Activated CD8-positive, alpha-beta memory T cell treated with anti-CD3 and anti-CD28 coated beads, Interleukin-2, amount 50 U/mL, for 48 hours (primary cell): ENCODE measurements at regions not wholly inside any gene's neighbourhood (a gene's known extent, or its start where the extent isn't known, plus 50 kb on each side); places are given as distances from the start of the nearest gene placed in this dataset.
A peak's percentile ranks its signal among the peaks of the same experiment; 100 is the strongest.

ENCODE experiments used
- DNase-seq: peaks from one replicate; pipeline ENCODE4 v3.0.0-alpha.2; 2020

GRCh38 chr21:34192646-34193285 lies 119.4 kb downstream of the MRPS6 start:
- DNase-seq: no peak

DNA sequence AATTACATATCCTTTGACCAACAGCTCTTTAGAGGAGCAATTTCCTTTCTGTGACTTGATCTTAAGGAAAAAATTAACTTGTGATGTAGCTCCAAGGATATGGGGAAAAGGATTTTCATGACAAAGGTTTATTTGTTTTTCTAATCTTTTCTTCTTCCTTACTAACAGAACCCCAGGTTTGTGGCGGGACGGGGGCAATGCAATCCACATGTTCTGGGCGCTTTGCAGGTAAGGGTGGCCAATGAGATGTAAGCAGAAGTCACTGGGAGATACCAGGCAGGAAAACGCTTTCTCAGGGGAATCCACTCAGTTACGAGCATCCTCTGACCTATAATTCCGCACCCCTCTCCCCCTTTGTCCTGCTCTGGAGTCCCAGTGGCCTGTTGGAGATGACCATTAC lies 122.0 kb downstream of the MRPS6 start:
- DNase-seq: no peak

DNA sequence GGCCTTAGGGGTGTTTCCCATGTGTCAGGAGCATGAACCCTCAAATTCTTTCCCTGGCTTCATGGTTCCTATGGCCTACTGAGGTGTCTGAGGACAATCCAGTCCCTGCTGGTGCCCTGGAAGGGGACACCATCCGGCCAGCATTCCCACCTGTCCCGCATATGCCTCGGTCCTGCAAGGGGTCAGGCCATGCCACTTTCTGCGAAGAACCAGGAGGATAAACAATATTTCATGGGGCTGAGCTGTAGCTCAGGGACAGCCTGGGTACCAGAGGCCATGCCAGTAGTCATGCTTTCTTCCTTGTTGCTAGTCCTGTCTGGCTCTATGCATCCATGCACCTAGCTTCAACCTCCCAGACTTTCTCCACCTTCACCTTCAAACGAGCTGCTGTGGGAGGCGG lies 123.6 kb downstream of the MRPS6 start:
- DNase-seq: no peak

GRCh38 chr21:34197561-34197960 lies 124.2 kb downstream of the MRPS6 start:
- no peak for DNase-seq

- peak; percentile 60 for DNase-seq
These were observed 125.1 kb downstream of the MRPS6 start for GRCh38 chr21:34198231-34199120.

- no peak for DNase-seq
These were observed 125.9 kb downstream of the MRPS6 start for GRCh38 chr21:34199121-34199910.

DNA sequence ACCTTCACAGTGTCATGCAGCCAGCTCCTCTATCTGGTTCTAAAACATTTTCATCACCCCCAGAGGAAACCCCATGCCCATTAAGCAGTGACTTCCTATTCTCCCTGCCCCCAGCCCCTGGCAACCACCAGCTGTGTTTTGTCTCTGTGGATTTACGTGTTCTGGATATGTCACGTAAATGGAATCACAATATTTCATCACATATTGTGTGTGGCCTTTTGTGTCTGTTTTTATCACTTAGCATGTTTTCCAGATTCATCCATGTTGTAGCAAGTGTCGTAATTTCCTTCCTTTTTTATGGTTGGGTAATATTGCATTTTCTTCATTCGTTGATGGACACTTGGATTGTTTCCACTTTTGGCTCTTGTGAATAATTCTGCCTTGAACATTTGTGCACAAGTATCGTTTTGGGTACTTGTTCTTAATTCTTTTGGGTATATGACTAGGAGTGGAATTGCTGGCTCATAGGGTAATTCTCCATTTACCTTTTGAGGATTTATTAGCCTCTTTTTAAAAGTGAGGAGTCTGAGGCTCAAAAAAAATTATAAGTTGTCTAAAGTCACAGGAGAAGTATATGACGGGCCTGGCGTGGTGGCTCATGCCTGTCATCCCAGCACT lies 127.0 kb downstream of the MRPS6 start:
- no peak for DNase-seq

DNA sequence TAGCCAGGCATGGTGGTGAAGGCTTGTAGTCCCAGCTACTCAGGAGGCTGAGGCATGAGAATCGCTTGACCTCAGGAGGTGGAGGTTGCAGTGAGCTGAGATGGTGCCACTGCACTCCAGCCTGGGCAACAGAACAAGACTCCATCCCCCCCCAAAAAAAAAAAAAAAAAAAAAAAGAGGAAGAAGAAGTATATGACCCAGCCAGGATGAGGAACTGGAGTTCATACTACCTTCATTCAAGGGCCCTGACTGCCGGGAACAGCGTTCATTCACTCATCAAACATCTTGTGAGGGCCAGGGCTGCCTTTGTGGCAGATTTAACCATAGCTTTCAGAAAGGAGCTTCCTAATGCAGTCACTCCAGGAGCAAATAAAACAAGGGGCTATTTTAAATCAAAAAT lies 127.6 kb downstream of the MRPS6 start:
- no peak for DNase-seq

- DNase-seq: no peak
These were observed 128.1 kb downstream of the MRPS6 start for GRCh38 chr21:34201481-34201858.

DNA sequence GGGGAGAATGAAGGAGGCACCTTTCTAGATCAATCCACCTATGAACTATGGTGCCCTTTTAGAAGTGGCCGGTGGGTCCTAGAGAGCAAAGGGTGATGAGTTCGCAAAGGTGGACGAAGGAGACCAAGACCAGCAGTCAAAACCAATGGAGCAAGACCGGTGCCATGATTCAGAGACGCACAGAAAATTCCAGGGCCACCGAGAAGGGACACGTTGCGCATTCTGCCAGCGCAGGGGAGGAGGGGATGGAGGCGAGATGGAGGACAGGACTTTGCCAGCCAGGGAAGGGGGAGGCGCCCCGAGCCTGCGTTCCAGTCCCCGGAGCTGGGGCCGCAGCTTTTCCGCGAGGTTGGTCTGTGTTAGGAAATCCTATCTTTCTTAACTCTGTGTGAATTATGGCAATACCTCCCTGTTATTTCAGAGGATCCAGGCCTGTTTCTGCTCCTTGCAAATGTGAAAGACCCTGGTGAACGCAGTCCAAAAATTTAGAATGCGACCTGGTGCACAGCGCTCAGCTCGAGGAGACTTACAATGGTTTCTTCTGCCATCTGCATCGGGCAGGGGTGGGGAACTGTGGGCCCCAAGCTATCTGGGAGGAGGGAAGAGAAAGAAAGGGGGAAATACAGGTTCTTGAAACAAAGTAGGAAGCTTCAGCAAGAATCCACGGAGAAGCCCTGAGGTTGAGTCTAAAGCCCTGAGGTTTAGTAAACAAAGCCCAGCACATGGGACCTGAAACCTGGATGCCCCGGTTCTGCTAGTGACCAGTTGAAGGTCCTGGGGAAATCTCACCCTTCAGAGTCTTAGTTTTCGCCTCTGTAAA lies 129.4 kb downstream of the MRPS6 start:
- DNase-seq: no peak

DNA sequence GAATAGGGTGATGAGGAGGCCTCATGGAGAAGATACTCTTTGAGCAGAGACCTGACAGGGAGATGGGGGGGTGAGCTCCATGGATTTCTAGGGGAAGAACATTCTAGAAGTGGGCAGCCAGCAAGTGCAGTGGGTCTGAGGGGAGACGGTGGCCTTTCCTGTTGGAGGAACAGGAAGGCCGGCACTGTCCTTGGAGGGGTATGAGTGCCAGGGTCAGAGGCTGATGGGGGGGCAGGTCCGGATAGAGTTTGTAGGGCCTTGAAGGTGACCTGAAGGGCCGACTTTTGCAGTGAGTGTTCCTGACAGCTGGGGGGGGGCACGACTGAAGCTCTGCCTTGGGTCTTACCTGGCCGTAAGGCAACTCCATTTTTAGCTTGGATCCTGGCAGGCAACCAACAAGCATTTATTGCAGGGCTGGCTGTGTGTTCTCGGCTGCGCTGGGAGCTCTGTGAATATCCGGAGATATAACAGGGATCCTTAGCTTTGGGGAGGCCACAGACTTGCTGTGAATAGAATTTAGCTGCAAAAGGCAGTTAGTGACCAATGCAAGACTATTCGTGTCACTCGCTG lies 130.6 kb downstream of the MRPS6 start:
- DNase-seq: no peak

DNA sequence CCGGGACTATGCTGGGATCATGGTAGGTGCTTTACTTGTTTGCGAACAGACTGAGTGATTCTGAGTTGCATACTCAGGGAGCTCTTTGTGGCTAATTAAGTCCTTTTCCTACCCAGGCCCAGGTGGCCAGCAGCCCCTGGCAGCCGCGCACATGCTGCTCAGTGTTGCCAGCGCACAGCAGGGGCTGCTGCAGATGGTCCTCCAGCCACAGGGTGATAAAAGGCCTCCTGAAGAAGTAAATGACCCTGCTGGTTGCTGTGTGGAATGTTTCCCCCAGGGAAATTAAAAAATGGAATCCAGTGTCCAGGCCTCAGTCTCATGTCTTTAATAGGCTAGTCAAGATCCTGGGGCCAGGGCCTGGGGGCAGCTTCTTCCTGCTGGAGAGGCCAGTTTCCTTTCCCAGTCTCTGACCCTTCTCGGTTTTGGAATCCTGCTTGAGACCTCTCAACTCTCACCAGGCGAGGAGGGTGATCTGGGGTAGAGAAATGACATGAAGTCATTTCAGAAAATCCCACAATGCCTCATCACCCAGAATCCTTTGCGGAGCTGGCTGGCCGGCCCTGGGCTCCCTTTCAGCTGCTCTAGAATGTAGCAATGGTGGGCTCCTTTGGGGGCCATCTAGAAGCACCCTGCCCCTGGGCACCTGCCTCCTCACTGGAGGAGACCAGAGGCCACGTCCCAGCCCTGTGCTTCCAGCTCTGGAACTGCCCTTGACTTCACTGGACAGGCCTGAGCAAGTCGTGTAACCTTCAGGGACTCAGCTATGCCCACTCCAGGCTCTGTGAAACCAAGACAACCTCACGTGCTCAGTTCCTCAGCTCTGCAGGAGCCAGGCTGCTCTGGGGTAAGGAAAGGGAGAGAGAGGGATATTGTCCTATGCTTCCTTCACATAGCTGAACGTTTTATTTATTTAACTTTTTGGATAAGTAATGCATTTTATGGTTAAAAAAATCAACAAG lies 131.4 kb downstream of the MRPS6 start:
- no peak for DNase-seq

DNA sequence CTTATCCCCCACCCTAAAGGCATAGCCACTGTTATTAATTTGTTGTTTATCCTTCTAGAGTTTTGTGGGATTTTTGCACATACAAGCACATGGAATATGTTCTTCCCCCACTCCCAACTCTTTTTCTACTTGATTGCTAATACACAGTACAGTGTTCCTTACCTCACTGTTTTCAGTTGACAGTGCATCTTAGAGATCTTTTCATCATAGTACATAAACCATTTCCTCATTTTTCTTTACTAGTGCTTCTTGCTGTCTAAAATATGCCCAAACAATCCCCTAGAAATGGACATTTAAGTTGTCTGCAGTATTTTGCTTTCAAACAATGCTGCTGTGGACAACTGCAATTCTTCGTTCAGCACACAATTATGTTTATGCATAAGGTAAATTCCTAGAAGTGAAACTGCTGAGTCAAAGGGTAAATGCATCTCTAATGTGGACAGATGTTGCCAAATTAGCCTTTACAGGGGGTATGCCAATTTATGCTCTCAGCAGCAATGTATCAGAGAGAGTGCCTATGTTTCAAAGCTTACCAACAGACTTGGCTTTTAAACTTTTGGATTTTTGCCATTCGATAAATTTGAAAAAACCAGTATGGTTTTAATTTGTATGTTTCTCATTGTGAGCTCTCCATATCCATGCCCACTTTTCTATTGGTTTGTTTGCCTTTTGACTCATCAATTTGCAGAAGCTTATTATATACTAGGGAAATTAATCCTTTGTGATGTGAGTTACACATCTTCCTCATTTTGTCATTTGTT lies 132.6 kb downstream of the MRPS6 start:
- no peak for DNase-seq

DNA sequence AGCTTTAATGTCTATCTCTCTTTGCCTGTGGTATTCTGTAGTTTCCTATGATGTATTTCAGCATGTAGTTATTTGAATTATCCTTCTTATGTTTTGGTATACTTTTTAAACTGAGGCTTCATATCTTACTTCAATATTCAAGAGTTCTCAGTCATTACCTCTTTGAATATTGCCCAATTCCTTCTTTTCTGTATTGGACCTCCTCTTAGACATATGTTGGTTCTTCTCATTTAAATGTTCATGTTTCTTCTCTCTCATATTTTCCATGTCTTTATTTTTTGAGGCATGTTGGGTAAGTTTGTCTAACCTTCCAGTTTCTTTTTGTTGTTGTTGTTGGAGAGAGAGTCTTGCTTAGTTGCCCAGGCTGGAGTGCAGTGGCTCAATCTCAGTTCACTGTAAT lies 140.6 kb downstream of the MRPS6 start:
- no peak for DNase-seq

DNA sequence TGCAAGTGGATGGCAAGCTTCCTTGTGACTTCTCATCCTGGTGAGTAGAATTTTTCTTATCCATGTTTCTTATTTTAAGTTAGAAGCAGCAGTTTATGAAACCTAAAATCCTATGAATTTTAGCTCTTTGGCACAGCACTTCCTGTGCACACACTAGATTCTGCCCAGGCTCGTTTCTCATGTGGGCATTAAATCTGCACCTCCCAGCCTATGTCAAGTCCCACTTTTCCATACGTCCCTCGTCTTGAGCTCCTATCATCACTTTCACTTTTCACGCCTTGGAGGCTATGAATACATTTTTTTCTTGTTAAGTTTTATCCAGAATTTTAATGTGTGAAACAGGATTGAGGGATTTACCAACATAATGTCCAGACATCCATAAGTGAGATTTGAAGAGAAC lies 142.1 kb downstream of the MRPS6 start:
- DNase-seq: no peak

- no peak for DNase-seq
These were observed 142.7 kb downstream of the MRPS6 start for GRCh38 chr21:34215911-34216717.

- DNase-seq: no peak
These were observed 143.3 kb downstream of the MRPS6 start for GRCh38 chr21:34216718-34217032.

DNA sequence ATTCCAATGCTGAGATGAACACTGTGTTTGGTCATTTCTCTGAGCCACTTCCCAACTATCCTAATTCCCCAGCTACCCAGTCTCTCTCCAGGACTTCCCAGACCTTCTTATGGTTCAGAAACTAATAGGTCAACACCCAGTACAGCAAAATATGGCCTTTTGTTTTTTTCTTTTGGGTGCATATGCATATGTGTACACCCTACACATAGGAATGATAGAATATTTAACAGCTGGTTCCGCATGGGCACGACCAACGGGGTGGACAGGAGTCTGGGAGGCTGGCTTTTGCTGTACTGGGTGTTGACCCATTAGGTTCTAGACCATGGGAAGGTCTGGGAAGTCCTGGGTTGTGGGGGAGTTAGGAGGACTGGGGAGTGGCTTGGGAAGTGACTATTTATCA lies 143.9 kb downstream of the MRPS6 start:
- no peak for DNase-seq

DNA sequence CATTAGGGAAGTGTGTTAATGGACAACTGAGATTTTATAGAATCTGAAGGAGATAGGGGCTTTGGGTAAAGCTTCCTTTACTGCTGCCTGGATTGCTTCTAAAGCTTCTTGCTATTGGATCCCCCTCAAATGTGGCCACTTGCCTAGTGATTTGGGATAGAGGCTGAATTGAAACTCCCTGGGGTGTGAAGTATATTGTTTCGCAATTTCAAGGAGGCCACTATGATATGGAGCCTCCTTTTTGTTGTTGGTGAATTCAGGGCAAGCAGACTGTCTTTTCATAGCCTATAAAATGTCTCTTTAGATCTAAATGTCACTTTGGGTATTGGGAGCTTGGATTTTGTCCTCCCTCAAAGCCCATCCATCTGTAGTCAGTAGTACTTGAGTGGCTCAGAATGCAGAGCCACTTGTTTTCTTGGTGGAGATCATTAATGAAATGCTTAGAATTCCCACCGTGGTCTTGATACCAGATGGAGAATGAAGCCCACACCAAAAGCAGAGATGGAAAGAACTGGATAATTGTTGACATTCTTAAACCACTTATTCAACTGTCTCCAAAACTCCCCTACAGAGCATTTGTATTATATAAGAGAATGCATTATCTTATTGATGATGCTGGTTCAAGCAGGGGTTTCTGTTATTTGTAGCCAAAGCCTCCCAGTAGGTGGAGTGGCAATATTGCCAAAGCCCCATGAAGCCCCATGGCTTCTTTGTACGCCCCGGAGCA lies 144.3 kb upstream of the KCNE2 start:
- no peak for DNase-seq
